ENCODE measurements at regions not wholly inside any gene's neighbourhood (a gene's known extent, or its start where the extent isn't known, plus 50 kb on each side); places are given as distances from the start of the nearest gene placed in this dataset.
A peak's percentile ranks its signal among the peaks of the same experiment; 100 is the strongest.

DNA sequence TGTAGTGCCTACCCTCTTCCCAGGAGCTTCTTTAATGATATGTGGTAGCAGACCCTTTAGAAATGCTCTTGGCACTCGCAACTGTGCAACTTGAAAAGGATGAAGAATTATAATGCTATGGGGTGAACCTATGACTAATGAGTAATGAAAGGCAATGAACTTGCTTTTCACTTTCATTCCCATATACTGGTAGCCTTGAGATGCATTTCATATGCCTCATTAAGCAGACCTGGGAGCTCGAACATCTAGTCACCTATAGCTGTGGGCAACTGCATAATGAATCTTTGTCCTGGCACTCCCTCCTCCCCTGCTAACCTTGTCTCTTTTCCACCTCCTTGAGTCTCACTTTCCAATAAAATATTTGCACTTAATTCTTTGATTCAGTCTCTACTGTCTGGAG is 605.9 kb upstream of the DAB2 start:
- H3K4me3 ChIP-seq (ENCODE audit: low read depth, low read length) = no peak overlapping the region
- DNase-seq (ENCODE audit: low read depth) = peak; percentile 46
- TF ChIP-seq, protein P1, sequence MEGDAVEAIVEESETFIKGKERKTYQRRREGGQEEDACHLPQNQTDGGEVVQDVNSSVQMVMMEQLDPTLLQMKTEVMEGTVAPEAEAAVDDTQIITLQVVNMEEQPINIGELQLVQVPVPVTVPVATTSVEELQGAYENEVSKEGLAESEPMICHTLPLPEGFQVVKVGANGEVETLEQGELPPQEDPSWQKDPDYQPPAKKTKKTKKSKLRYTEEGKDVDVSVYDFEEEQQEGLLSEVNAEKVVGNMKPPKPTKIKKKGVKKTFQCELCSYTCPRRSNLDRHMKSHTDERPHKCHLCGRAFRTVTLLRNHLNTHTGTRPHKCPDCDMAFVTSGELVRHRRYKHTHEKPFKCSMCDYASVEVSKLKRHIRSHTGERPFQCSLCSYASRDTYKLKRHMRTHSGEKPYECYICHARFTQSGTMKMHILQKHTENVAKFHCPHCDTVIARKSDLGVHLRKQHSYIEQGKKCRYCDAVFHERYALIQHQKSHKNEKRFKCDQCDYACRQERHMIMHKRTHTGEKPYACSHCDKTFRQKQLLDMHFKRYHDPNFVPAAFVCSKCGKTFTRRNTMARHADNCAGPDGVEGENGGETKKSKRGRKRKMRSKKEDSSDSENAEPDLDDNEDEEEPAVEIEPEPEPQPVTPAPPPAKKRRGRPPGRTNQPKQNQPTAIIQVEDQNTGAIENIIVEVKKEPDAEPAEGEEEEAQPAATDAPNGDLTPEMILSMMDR (conservative IDR thresholded peaks at IDR 0.05; ENCODE audit: low read depth, low read length) = no peak

DNA sequence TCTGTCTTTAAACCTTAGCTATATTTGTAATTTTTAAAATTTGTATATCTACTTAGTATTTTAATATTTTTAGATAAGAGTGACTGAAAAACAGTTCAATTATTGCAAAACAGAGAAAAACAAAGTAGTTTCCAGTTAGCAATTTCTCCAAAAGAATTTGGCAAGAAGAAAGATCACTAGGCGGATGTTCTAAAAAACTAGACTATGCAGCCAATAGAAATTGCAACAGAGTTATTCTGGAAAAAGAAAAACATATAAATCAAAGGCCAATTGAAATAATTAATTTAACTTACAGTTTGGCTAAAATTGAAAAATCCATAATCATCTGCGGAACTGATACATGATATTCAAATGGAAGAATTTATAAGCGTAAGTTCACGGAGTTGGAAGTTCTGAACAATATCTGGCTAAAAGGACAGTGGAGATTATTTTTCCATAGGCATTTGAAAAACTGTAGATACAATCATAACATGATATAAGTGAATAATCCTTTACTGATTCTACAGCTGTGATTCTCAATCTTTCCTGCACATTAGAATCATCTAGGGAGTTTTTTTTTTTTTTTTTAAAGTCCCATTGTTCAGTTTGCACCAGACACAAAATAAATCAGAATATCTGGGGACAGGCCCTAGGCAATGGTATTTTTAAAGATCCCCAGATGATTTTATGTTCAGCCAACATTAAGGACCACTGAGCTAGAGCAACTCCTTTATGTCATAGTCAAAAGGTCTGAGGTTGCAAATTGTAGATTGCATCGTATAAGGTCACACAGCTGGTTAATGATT is 605.1 kb upstream of the DAB2 start:
- DNase-seq (ENCODE audit: low read depth) = no peak
- no peak overlapping the region for H3K4me3 ChIP-seq (ENCODE audit: low read depth, low read length)
- TF ChIP-seq, protein P1 (conservative IDR thresholded peaks at IDR 0.05; ENCODE audit: low read depth, low read length) = no peak

DNA sequence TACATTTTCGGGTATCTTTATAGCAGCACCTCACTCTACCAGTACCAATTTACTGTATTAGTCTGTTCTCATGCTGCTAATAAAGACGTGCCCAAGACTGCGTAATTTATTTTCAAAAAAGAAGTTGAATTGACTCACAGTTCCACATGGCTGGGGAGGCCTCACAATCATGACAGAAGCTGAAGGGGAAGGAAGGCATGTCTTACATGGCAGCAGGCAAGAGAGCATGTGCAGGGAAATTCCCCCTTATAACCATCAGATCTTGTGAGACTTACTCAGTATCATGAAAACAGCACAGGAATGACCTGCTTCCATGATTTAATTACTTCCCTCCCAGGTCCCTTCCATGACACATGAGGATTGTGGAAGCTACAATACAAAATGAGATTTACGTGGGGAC is 602.6 kb upstream of the DAB2 start:
- TF ChIP-seq, protein P1 (conservative IDR thresholded peaks at IDR 0.05; ENCODE audit: low read depth, low read length) = no peak
- no peak overlapping the region for H3K4me3 ChIP-seq (ENCODE audit: low read depth, low read length)
- no peak for DNase-seq (ENCODE audit: low read depth)

DNA sequence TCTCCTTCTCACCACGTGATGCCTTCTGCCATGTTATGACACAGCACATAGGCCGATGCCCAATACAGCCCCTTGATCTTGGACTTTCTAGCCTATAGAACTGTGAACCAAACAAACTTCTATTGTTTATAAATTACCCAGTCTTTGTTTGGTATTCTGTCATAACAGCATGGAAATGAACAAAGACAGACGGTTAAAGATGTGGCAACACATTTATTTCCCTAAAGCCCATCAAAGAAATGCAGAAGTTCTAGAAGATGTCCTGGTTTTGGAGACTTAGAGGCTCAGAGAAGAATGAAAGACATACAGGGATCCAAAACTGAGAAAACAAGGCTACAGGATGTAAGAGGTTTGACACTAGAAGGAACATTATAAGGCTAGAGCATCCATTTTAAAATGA is 600.8 kb upstream of the DAB2 start:
- TF ChIP-seq, protein P1 (conservative IDR thresholded peaks at IDR 0.05; ENCODE audit: low read depth, low read length) = no peak
- no peak for DNase-seq (ENCODE audit: low read depth)
- no peak overlapping the region for H3K4me3 ChIP-seq (ENCODE audit: low read depth, low read length)

DNA sequence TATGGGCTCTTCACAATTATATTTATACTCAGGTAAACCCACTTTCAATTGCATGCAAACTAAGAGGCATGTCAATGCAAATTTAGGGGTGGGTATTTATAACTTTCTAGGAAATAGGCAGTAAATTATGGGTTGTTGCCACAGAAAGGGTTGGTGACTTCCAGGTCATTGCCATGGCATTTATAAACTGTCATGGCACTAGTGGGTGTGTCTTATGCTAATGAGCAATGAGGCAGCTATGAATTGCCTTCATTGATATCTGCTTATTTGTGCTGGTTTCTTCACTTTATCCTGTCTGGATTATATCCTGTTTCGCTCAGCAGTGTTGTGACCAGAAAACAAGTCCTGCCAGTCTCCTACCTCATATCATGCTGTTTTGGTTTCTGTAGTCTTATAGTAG is 597.3 kb upstream of the DAB2 start:
- no peak overlapping the region for H3K4me3 ChIP-seq (ENCODE audit: low read depth, low read length)
- TF ChIP-seq, protein P1 (conservative IDR thresholded peaks at IDR 0.05; ENCODE audit: low read depth, low read length) = no peak
- DNase-seq (ENCODE audit: low read depth) = no peak

DNA sequence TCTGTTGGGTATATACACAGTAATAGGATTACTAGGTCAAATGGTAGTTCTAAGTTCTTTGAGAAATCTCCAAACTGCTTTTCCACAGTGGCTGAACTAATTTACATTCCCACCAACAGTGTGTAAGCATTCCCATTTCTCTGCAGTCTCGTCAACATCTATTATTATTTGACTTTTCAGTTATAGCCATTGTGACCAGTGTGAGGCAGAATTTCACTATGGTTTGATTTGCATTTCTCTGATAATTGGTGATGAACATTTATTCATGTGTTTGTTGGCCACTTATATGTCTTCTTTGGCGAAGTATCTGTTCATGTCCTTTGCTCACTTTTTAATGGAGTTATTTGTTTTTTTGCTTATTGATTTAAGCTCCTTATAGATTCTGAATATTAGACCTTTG is 596.2 kb upstream of the DAB2 start:
- peak; percentile 23 for DNase-seq (ENCODE audit: low read depth)
- TF ChIP-seq, protein P1 (conservative IDR thresholded peaks at IDR 0.05; ENCODE audit: low read depth, low read length) = no peak
- H3K4me3 ChIP-seq (ENCODE audit: low read depth, low read length) = no peak overlapping the region

DNA sequence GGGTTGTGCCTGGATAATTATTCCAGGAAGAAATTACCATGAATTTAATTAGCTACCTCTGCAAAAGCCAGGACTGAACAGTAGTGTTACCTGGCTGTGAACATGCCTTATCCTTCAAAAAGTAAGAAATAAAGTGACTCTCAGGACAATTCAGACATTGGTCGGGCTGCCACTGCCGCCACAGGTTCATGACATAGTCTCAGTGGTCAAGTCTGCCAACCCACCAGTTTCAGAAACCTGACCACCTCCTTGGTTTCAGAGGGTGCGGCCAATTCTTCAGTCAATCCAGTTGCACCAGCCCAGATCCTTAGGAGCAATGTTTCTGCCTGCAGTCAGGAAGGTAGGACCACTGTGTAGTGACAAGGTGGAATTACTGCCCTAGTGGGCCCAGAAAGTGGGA is 593.1 kb upstream of the DAB2 start:
- TF ChIP-seq, protein P1 (conservative IDR thresholded peaks at IDR 0.05; ENCODE audit: low read depth, low read length) = no peak
- H3K4me3 ChIP-seq (ENCODE audit: low read depth, low read length) = no peak overlapping the region
- DNase-seq (ENCODE audit: low read depth) = no peak

Measured in choroid plexus epithelial cell (primary cell).